Lung (tissue), 11 donors: ENCODE measurements at regions not wholly inside any gene's neighbourhood (a gene's known extent, or its start where the extent isn't known, plus 50 kb on each side); places are given as distances from the start of the nearest gene placed in this dataset.

ENCODE experiments used
- ATAC-seq: fragments of 200-7000 bp; cut with Tn5 transposase; one replicate; pipeline ENCODE4 v1.9.1; 2020; ENCODE audit warnings: moderate number of reproducible peaks; ENCODE audit not compliant: insufficient read depth, low FRiP score
- DNase-seq, 3 donors: peaks; one replicate each; pipeline ENCODE4 v3.0.0-alpha.2; 2013 to 2017
- H3K27ac ChIP-seq, 2 donors: one replicate each; pipeline ENCODE4 v1.5.1; 2013; ENCODE audit warnings: mild to moderate bottlenecking in 2 of 2, moderate library complexity in 2 of 2, control low read depth in 1 of 2, inconsistent platforms in 1 of 2, low read depth in 1 of 2, low read length in 1 of 2
- H3K27me3 ChIP-seq, 3 donors: one replicate each; pipeline ENCODE4 v1.5.1; 2013; ENCODE audit warnings: low read length in 2 of 3; ENCODE audit not compliant: control insufficient read depth in 3 of 3, insufficient read depth in 3 of 3
- H3K36me3 ChIP-seq, 4 donors: one replicate each; pipeline ENCODE4 v1.5.1; 2013; ENCODE audit warnings: low read length in 4 of 4, mild to moderate bottlenecking in 1 of 4, moderate library complexity in 1 of 4; ENCODE audit not compliant: control insufficient read depth in 4 of 4, insufficient read depth in 4 of 4
- H3K4me1 ChIP-seq, 5 donors: one replicate each; pipeline ENCODE4 v1.5.1; 2013; ENCODE audit warnings: low read length in 5 of 5, mild to moderate bottlenecking in 2 of 5, moderate library complexity in 1 of 5; ENCODE audit not compliant: control insufficient read depth in 5 of 5, insufficient read depth in 5 of 5
- H3K4me3 ChIP-seq: one replicate; pipeline ENCODE4 v1.5.1; 2013; ENCODE audit warnings: mild to moderate bottlenecking, control low read depth, moderate library complexity
- H3K9ac ChIP-seq, 2 donors: one replicate each; pipeline ENCODE4 v1.5.1; 2013; ENCODE audit warnings: low read length in 2 of 2, control low read depth in 1 of 2; ENCODE audit not compliant: insufficient read depth in 1 of 2
- H3K9me3 ChIP-seq, 4 donors: one replicate each; pipeline ENCODE4 v1.5.1; 2013; ENCODE audit warnings: low read length in 3 of 4, mild to moderate bottlenecking in 1 of 4, moderate library complexity in 1 of 4; ENCODE audit not compliant: control insufficient read depth in 4 of 4, insufficient read depth in 3 of 4
- WGBS, 2 donors: extraction: QIAGEN DNeasy Blood & Tissue Kit; methylation state at CpG; one replicate each; pipeline ENCODE4 v1.1.7; 2013; 5-methylcytosine and 5-hydroxymethylcytosine counted together
- TF ChIP-seq, protein P1 (sequence below): IDR thresholded peaks from 2 replicates; pipeline ENCODE4 v1.5.1; 2012; ENCODE audit warnings: mild to moderate bottlenecking; ENCODE audit errors: control extremely low read depth, extremely low read depth
- donor health status: control.
- donor health status: control.
- donor health status: Bipolar disorder and iron deficiency.
- donor health status: healthy.
- donor health status: DM: yes; HTN: yes; CAD: no.

DNA sequence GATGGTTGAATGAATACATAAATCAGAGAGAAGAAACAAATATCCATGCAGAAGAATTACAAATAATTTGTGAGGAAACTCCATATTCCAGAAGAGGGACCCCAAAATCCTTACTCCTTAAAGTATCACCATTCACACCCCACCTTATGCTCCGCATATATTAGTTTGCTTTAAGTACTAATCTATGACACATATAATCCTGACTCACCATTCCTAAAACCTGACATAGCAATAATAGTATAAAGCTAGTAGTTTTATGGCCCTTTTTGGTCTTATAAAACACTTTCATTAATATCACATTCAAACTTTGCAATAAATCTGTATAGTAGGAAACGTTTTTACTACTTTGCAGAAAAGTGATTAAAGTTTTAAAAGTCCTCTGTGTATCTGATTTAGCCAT, 719.0 kb upstream of the SLC39A10 start:
- no peak for ATAC-seq
- no peak overlapping the region for H3K27ac ChIP-seq
- 81% methylated on average over 2 of the region's 2 CpGs for WGBS, 2 donors
- no peaks in the 10 kb centered on the region for H3K4me1 ChIP-seq
- TF ChIP-seq, protein P1, sequence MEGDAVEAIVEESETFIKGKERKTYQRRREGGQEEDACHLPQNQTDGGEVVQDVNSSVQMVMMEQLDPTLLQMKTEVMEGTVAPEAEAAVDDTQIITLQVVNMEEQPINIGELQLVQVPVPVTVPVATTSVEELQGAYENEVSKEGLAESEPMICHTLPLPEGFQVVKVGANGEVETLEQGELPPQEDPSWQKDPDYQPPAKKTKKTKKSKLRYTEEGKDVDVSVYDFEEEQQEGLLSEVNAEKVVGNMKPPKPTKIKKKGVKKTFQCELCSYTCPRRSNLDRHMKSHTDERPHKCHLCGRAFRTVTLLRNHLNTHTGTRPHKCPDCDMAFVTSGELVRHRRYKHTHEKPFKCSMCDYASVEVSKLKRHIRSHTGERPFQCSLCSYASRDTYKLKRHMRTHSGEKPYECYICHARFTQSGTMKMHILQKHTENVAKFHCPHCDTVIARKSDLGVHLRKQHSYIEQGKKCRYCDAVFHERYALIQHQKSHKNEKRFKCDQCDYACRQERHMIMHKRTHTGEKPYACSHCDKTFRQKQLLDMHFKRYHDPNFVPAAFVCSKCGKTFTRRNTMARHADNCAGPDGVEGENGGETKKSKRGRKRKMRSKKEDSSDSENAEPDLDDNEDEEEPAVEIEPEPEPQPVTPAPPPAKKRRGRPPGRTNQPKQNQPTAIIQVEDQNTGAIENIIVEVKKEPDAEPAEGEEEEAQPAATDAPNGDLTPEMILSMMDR: no peak
- H3K9me3 ChIP-seq: peaks cover 0 to 4% (median 0%) of the 10 kb centered on the region in 4 donors
- no peaks in the 10 kb centered on the region for H3K36me3 ChIP-seq
- H3K9ac ChIP-seq: no peak overlapping the region
- no peak overlapping the region for H3K4me3 ChIP-seq
- DNase-seq: no peak
- H3K27me3 ChIP-seq: no peaks in the 10 kb centered on the region

DNA sequence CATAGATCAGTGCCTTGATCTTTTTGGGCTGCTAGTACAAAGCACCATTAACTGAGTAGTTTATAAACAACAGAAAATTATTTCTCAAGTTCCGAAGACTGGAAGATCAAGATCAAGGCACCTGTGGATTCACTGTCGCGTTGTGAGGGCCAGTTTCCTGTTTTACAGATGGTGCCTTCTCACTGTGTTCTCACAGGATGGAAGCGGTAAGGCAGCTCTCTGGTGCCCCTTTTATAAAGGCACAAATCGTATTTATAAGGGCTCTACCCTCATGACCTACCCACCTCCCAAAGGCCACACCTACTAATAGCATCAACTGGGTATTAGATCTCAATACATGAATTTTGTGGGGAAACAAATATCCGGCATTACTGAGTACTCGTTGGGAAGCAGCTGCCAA, 729.5 kb upstream of the SLC39A10 start:
- WGBS, 2 donors: 86 to 88% methylated on average over 7 of the region's 7 CpGs
- H3K4me1 ChIP-seq: no peaks in the 10 kb centered on the region
- no peak overlapping the region for H3K4me3 ChIP-seq
- DNase-seq (no peak), ATAC-seq (no peak)
- no peaks in the 10 kb centered on the region for H3K27me3 ChIP-seq
- no peak overlapping the region for H3K27ac ChIP-seq
- no peaks in the 10 kb centered on the region for H3K9me3 ChIP-seq
- H3K9ac ChIP-seq: no peak overlapping the region
- no peaks in the 10 kb centered on the region for H3K36me3 ChIP-seq
- TF ChIP-seq, protein P1: no peak

DNA sequence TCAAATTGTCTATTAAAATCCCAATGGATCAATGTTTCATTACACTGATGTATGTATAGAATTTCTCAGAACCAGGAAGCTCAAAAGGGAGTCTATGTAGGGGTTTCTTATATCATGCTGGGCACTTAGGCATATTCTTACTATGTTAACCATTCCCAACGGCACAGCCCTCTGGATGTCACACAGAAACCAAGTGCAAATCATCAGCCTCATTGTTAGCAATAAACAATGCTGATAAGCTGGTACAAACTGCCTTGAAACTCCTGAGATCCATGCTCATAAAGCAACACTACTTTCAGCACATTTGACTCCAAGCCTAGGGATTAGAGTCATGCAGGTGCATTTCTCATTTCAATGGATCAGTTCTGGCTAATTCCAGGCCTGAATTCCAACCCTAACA, 730.2 kb upstream of the SLC39A10 start:
- DNase-seq (no peak), ATAC-seq (no peak)
- TF ChIP-seq, protein P1: no peak
- WGBS, 2 donors: 48 to 65% methylated on average over 1 of the region's 1 CpG
- Histone ChIP-seq H3K4me1 (no peaks in the 10 kb centered on the region), H3K36me3 (no peaks in the 10 kb centered on the region), H3K9ac (no peak overlapping the region), H3K9me3 (no peaks in the 10 kb centered on the region), H3K27me3 (no peaks in the 10 kb centered on the region), H3K4me3 (no peak overlapping the region), H3K27ac (no peak overlapping the region)

DNA sequence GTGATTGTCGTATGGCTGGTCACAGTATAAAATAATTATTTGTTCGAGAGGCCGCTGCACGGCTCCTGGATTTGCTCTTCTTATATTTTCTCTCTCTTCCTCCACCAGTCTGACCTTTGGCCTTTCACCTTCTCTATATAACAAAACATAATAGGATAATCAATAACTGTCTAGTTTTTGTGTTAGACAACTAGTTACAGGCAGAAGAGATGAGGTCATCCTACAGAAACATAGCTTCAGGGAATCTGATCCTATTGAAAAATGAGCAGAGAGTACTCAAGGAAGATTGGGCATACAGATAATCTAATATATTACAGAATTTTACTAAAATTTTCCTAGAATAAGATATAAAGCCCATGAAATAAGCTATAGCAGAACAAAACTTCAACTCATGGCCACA, 731.3 kb upstream of the SLC39A10 start:
- 75 to 84% methylated on average over 4 of the region's 4 CpGs for WGBS, 2 donors
- TF ChIP-seq, protein P1: no peak
- no peak for ATAC-seq

More for the DNA sequence above, 731.3 kb upstream of the SLC39A10 start:
- Histone ChIP-seq H3K4me3 (no peak overlapping the region), H3K27ac (no peak overlapping the region), H3K4me1 (no peaks in the 10 kb centered on the region), H3K36me3 (no peaks in the 10 kb centered on the region), H3K9ac (no peak overlapping the region), H3K9me3 (peaks cover 0 to 3% (median 0%) of the 10 kb centered on the region in 4 donors), H3K27me3 (no peaks in the 10 kb centered on the region)
- DNase-seq: no peak
